Erythroblast (primary cell): ENCODE measurements at regions not wholly inside any gene's neighbourhood (a gene's known extent, or its start where the extent isn't known, plus 50 kb on each side); places are given as distances from the start of the nearest gene placed in this dataset.

ENCODE experiments used
- GATA1 ChIP-seq: IDR thresholded peaks from 2 replicates; pipeline ENCODE4 v1.6.1; 2011; ENCODE audit warnings: low read depth, mild to moderate bottlenecking, control low read depth, low read length, moderate library complexity
- POLR2A ChIP-seq: IDR thresholded peaks from 2 replicates; pipeline ENCODE4 v1.6.1; 2011; ENCODE audit warnings: mild to moderate bottlenecking, low read length

- TF ChIP-seq POLR2A (no peak), GATA1 (no peak)
Observed at GRCh38 chr6:67394254-67394653, 1240.8 kb upstream of the ADGRB3 start.
